Cardiac muscle cell (in vitro differentiated cells and primary cell): ENCODE measurements at regions not wholly inside any gene's neighbourhood (a gene's known extent, or its start where the extent isn't known, plus 50 kb on each side); places are given as distances from the start of the nearest gene placed in this dataset.
"Not testable (repeated sequence)": the region's sequence is repeated elsewhere in the genome, so short reads cannot be mapped to it uniquely, and the experiment has no call there.

Experiments
- DNase-seq, 2 donors: peaks; one replicate each; pipeline versions ENCODE4 v3.0.0 to v3.0.0-alpha.2; 2010 to 2017; ENCODE audit warnings: low read depth in 1 of 2, low spot score in 1 of 2
- H3K27ac ChIP-seq: fragments of 200-600 bp; sonication (generic); 2 replicates; pipeline ENCODE4 v1.5.1; 2016
- H3K27me3 ChIP-seq: fragments of 200-600 bp; sonication (generic); 2 replicates; pipeline ENCODE4 v1.6.0; 2016; ENCODE audit warnings: control low read depth
- H3K36me3 ChIP-seq: fragments of 200-600 bp; sonication (generic); 2 replicates; pipeline ENCODE4 v1.5.1; 2016; ENCODE audit warnings: control low read depth
- H3K4me1 ChIP-seq: fragments of 200-600 bp; sonication (generic); 2 replicates; pipeline ENCODE4 v1.8.1; 2017; ENCODE audit warnings: low read depth, mild to moderate bottlenecking, mixed run types
- H3K4me3 ChIP-seq: fragments of 200-600 bp; sonication (generic); 2 replicates; pipeline ENCODE4 v1.5.1; 2016; ENCODE audit warnings: mild to moderate bottlenecking
- H3K9me3 ChIP-seq: fragments of 200-600 bp; sonication (generic); 2 replicates; pipeline ENCODE4 v1.5.1; 2017; ENCODE audit warnings: low read depth, mild to moderate bottlenecking, control low read depth
- TF ChIP-seq, protein P1 (sequence below): IDR thresholded peaks from 2 replicates; pipeline ENCODE4 v1.5.1; 2012; ENCODE audit warnings: low read depth, mild to moderate bottlenecking, low read length

DNA sequence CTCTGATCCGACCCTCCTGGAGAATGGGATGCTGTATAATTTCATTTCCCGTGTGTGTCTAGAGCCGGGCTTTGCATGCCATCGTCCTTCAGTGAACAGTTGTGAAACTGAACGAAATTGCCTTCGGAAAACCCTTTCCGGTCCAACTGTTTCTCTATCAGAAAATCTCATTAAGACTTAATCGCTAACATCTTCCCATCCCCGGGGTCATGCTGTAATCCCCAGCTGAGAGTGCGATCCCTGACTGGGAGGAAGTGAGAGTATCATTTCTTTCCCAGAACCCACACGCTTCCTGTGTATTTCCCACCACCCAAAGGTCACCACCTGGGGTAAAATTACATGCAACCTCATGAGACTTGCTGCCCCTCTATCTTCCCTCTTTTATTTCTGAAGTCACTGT, 75.6 kb upstream of the RBFOX1 start:
- TF ChIP-seq, protein P1, sequence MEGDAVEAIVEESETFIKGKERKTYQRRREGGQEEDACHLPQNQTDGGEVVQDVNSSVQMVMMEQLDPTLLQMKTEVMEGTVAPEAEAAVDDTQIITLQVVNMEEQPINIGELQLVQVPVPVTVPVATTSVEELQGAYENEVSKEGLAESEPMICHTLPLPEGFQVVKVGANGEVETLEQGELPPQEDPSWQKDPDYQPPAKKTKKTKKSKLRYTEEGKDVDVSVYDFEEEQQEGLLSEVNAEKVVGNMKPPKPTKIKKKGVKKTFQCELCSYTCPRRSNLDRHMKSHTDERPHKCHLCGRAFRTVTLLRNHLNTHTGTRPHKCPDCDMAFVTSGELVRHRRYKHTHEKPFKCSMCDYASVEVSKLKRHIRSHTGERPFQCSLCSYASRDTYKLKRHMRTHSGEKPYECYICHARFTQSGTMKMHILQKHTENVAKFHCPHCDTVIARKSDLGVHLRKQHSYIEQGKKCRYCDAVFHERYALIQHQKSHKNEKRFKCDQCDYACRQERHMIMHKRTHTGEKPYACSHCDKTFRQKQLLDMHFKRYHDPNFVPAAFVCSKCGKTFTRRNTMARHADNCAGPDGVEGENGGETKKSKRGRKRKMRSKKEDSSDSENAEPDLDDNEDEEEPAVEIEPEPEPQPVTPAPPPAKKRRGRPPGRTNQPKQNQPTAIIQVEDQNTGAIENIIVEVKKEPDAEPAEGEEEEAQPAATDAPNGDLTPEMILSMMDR = no peak
- H3K4me3 ChIP-seq = no peak overlapping the region
- no peaks in the 10 kb centered on the region for H3K36me3 ChIP-seq
- no peak for DNase-seq
- no peak overlapping the region for H3K27ac ChIP-seq
- H3K9me3 ChIP-seq = no peaks in the 10 kb centered on the region
- H3K27me3 ChIP-seq = no peaks in the 10 kb centered on the region
- no peaks in the 10 kb centered on the region for H3K4me1 ChIP-seq

DNA sequence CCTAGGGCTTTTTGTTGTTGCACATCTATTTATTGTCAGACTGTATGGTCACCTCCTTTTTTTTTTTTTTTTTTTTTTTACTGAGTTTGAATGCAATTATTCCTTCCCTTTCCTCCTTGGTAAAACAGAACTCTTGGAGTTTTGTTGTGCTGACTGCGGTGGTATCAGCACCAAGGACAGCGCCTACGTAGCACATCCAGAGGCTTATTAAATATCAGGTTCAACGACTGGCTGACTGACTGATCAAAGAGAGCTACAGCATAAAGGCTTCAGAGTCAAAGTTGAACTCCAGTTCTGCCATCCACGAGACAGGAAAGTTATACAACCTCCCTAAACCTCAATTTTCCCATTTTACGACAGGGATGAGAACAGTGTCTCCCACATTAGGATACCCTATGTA, 86.1 kb upstream of the RBFOX1 start:
- TF ChIP-seq, protein P1 = no peak
- peak in 1 of 2 donors; percentile 82 for DNase-seq
- Histone ChIP-seq H3K4me3 (no peak overlapping the region), H3K27me3 (no peaks in the 10 kb centered on the region), H3K27ac (no peak overlapping the region), H3K4me1 (no peaks in the 10 kb centered on the region), H3K9me3 (no peaks in the 10 kb centered on the region), H3K36me3 (no peaks in the 10 kb centered on the region)

DNA sequence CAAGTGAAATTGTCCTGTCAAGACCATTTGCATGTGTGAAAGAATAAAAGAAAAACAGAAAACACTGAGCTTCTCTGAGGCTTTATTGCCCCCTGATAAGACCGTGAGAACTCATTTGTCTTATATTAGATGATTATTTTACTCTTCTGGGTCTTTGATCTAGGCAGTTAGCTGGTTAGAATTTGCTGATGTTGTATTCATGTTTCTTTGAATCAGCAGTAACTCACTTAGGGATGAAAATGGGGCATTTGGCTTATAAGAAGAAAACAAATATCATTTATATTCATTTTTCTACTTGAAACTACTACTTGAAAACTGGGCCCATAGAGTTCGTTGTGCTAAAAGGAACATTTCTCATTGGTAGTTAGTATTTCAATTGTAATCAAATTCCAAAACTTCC, 93.1 kb upstream of the RBFOX1 start:
- H3K4me3 ChIP-seq = no peak overlapping the region
- TF ChIP-seq, protein P1 = no peak
- no peaks in the 10 kb centered on the region for H3K9me3 ChIP-seq
- no peaks in the 10 kb centered on the region for H3K27me3 ChIP-seq
- no peaks in the 10 kb centered on the region for H3K4me1 ChIP-seq
- H3K36me3 ChIP-seq = no peaks in the 10 kb centered on the region
- no peak overlapping the region for H3K27ac ChIP-seq
- no peak for DNase-seq

DNA sequence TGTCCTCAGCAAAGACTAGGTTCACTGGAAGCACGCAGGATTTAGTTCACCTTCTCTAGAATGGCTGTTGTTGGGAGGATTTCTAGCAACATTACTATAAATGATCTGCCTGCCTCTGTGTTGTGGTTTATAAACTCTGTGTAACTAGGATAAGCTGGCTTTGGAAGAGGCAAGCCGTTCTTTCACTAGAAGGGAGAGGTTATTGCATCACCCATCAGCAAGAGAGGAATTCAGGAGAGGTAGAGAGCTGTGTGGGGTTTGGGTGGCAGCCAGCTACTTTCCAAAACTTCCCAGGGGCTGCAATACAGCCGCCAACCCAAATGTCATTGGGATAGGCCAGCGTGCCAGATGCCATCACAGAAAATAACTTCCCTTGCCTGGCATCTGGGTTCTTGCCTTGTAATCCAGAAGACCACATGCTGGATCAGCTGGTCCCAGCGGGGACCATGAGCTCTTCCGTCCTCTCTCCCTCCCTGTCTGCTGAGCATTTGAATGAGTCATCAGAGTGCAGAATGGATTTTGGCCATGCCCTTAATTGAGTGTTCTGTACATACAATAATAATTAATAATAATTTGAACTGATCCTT, 95.7 kb upstream of the RBFOX1 start:
- TF ChIP-seq, protein P1 = no peak
- no peak overlapping the region for H3K27ac ChIP-seq
- H3K4me1 ChIP-seq = no peaks in the 10 kb centered on the region
- H3K9me3 ChIP-seq = no peaks in the 10 kb centered on the region
- no peak overlapping the region for H3K4me3 ChIP-seq
- H3K36me3 ChIP-seq = no peaks in the 10 kb centered on the region
- no peaks in the 10 kb centered on the region for H3K27me3 ChIP-seq
- DNase-seq = no peak

DNA sequence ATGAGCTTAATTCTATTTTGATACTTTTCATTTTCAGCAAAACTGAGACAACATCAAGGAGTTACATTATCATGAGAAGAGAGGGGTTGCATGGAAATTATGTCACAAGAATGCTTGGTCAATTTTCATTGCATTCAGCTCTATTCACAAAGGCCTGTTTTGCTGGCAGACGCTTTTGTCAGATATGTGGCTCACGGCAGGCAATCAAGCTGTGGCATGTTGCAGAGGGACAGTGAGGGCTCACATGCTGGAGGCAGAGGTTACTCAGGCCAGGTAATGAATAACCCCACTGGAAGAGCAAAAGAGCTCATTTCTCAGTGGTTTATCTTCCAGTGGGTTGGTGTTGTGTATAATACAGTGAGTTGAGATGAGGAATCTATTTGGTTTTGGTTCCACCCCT, 98.7 kb upstream of the RBFOX1 start:
- H3K4me1 ChIP-seq = peaks cover 8% of the 10 kb centered on the region
- TF ChIP-seq, protein P1 = no peak
- no peak overlapping the region for H3K4me3 ChIP-seq
- H3K9me3 ChIP-seq = no peaks in the 10 kb centered on the region
- H3K36me3 ChIP-seq = no peaks in the 10 kb centered on the region
- no peak overlapping the region for H3K27ac ChIP-seq
- no peaks in the 10 kb centered on the region for H3K27me3 ChIP-seq
- DNase-seq = no peak

DNA sequence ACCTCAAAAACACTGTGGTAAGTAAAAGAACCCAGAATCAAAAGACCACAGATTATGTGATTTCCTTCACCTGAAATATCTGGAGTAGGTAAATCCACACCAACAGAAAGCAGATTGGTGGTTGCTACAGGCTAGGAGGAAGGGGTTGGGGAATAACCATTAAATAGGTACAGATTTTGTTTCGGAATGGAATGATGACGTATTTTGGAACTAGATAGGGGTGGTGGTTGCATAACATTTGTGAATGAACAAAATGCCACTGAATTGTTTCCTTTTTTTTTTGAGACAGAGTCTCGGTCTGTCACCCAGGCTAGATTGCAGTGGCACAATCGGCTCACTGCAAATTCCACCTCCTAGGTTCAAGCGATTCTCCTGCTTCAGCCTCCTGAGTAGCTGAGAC, 100.9 kb upstream of the RBFOX1 start:
- H3K4me3 ChIP-seq = no peak overlapping the region
- no peak for DNase-seq
- peaks cover 12% of the 10 kb centered on the region for H3K4me1 ChIP-seq
- no peaks in the 10 kb centered on the region for H3K9me3 ChIP-seq
- H3K36me3 ChIP-seq = no peaks in the 10 kb centered on the region
- no peaks in the 10 kb centered on the region for H3K27me3 ChIP-seq
- TF ChIP-seq, protein P1 = no peak
- H3K27ac ChIP-seq = no peak overlapping the region

DNA sequence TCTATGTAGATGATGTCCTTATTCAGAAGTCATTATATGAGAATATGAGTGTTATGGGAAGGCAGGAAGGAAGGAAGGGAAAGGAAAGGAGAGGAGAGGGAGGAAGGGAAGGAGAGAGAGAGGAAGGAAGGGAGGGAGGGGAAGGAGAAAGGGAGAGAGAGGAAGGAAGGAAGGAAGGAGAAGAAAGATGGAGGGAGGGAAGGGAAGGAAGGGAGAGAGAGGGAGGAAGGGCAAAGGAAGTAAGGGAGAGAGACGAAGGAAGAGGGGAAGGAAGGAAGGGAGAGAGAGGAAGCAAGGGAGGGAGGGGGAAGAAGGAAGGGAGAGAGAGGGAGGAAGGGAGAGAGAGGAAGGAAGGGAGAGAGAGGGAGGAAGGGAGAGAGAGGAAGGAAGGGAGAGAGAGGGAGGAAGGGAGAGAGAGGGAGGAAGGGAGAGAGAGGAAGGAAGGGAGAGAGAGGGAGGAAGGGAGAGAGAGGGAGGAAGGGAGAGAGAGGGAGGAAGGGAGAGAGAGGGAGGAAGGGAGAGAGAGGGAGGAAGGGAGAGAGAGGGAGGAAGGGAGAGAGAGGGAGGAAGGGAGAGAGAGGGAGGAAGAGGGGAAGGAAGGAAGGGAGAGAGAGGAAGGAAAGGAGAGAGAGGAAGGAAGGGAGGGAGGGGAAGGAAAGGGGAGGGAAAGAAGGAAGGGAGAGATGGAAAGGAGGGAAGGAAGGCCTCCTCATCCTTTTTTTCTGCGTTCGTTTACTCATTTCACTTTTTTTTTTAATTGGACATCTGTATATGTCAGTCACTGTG, 103.0 kb upstream of the RBFOX1 start:
- H3K27me3 ChIP-seq, H3K36me3 ChIP-seq, H3K27ac ChIP-seq, H3K4me3 ChIP-seq, DNase-seq, H3K9me3 ChIP-seq: not testable (repeated sequence)
- H3K4me1 ChIP-seq = peaks cover 12% of the 10 kb centered on the region
